Uterus (tissue), 2 donors: ENCODE measurements at regions not wholly inside any gene's neighbourhood (a gene's known extent, or its start where the extent isn't known, plus 50 kb on each side); places are given as distances from the start of the nearest gene placed in this dataset.

Experiments
- POLR2A ChIP-seq, 2 donors: fragments of 450-650 bp; IDR thresholded peaks; one replicate each; pipeline ENCODE4 v1.6.1; 2016; ENCODE audit warnings: antibody characterized with exemption in 2 of 2, mild to moderate bottlenecking in 1 of 2, moderate library complexity in 1 of 2
- TF ChIP-seq, protein P1 (sequence below), 4 experiments: fragments of 200-600 bp in 2 of 4; fragments of 450-650 bp in 2 of 4; sonication (generic) in 2 of 4; IDR thresholded peaks; one replicate each; pipeline ENCODE4 v1.5.1; 2016 to 2019; ENCODE audit warnings: antibody characterized with exemption in 4 of 4, mild to moderate bottlenecking in 2 of 4, moderate library complexity in 1 of 4

DNA sequence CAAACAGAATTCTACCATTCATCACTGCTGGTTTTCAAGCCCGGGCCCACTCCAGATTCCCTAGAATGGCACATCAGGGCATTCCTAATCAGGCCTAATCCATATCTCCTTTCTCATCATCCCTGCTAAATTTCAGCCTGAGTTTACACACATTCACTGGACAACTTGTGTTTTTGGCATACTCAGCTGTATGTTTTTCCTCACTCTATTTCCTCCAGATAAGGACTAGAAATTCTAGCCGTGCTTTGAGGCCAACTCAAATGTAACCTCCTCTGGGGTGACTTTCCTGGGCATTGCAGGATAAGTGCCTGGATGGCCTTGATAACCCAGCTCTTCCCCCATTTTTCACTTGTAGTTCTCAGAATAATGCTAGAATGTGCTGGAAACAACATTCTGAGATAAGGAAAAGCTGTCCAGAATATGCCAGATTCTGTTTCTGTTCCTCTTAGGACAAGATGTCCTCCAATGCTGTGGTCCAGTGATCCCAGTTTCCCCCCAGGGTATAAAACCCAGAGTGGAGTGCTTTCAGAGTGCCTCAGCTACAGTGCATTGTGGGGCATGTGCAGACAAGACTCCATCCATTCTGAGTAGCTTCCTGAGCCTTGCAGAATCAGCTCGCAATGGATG, 66.9 kb upstream of the CLDN10 start:
- TF ChIP-seq, protein P1, sequence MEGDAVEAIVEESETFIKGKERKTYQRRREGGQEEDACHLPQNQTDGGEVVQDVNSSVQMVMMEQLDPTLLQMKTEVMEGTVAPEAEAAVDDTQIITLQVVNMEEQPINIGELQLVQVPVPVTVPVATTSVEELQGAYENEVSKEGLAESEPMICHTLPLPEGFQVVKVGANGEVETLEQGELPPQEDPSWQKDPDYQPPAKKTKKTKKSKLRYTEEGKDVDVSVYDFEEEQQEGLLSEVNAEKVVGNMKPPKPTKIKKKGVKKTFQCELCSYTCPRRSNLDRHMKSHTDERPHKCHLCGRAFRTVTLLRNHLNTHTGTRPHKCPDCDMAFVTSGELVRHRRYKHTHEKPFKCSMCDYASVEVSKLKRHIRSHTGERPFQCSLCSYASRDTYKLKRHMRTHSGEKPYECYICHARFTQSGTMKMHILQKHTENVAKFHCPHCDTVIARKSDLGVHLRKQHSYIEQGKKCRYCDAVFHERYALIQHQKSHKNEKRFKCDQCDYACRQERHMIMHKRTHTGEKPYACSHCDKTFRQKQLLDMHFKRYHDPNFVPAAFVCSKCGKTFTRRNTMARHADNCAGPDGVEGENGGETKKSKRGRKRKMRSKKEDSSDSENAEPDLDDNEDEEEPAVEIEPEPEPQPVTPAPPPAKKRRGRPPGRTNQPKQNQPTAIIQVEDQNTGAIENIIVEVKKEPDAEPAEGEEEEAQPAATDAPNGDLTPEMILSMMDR (IDR thresholded peaks at IDR 0.05): no peak
- TF ChIP-seq POLR2A (IDR thresholded peaks at IDR 0.05): no peak
